Calu3 (cell line): ENCODE measurements at regions not wholly inside any gene's neighbourhood (a gene's known extent, or its start where the extent isn't known, plus 50 kb on each side); places are given as distances from the start of the nearest gene placed in this dataset.

Experiments used
- BruUV-seq: library from RNA; stranded (reverse); fragments of 400-500 nt; replicated peaks from 2 replicates; lab custom pipeline; 2021; lab: Mats Ljungman, UMichigan
- CTCF ChIA-PET: fragments of 300-600 bp; sonication (Branson Sonifier 250); formaldehyde crosslinking; loops from one replicate; lab custom pipeline; 2022; ENCODE audit warnings: antibody characterized with exemption; lab: Charles Lee
- DNase-seq: peaks from one replicate; pipeline ENCODE4 v3.0.0; 2022
- H3K27ac Mint-ChIP-seq: one replicate; pipeline ENCODE4 v1.8.0; 2022; ENCODE audit warnings: mixed read lengths; ENCODE audit not compliant: unreplicated experiment
- H3K27me3 Mint-ChIP-seq: one replicate; pipeline ENCODE4 v1.8.0; 2022; ENCODE audit warnings: mixed read lengths; ENCODE audit not compliant: unreplicated experiment
- H3K36me3 Mint-ChIP-seq: one replicate; pipeline ENCODE4 v1.8.0; 2022; ENCODE audit warnings: mild to moderate bottlenecking, moderate library complexity, mixed read lengths; ENCODE audit not compliant: insufficient read depth, unreplicated experiment
- H3K4me1 Mint-ChIP-seq: one replicate; pipeline ENCODE4 v1.8.0; 2022; ENCODE audit warnings: mild to moderate bottlenecking, low read depth, mixed read lengths; ENCODE audit not compliant: unreplicated experiment
- H3K4me3 Mint-ChIP-seq: one replicate; pipeline ENCODE4 v1.8.0; 2022; ENCODE audit warnings: mild to moderate bottlenecking, low read depth, moderate library complexity, mixed read lengths; ENCODE audit not compliant: unreplicated experiment
- H3K9me3 Mint-ChIP-seq: one replicate; pipeline ENCODE4 v1.8.0; 2022; ENCODE audit warnings: low read depth, mixed read lengths; ENCODE audit not compliant: unreplicated experiment
- CTCF ChIP-seq: fragments of 200-600 bp; IDR thresholded peaks from one replicate; pipeline ENCODE4 v1.8.0; 2022; ENCODE audit warnings: antibody characterized with exemption; ENCODE audit not compliant: unreplicated experiment
- intact Hi-C: fragments of 100-400 bp; cut with micrococcal nuclease; formaldehyde crosslinking; loops from one replicate; pipeline ENCODE4 v1.10.0; 2022; ENCODE audit not compliant: unreplicated experiment

- DNase-seq = no peak
- intact Hi-C loops = no loop called here
- H3K4me1 Mint-ChIP-seq = no peaks in the 10 kb centered on the region
- CTCF ChIA-PET = no interaction called here
- no peaks in the 10 kb centered on the region for H3K27me3 Mint-ChIP-seq
- no peak overlapping the region for H3K4me3 Mint-ChIP-seq
- H3K36me3 Mint-ChIP-seq = no peaks in the 10 kb centered on the region
- H3K27ac Mint-ChIP-seq = no peak overlapping the region
- no peaks in the 10 kb centered on the region for H3K9me3 Mint-ChIP-seq
- no peak for TF ChIP-seq CTCF
- no TSS peak for BruUV-seq
Measured at GRCh38 chr13:44693156-44693764, 117.1 kb upstream of the TSC22D1 start.

GRCh38 chr13:44692173-44692713 lies 116.1 kb upstream of the TSC22D1 start:
- H3K36me3 Mint-ChIP-seq = no peaks in the 10 kb centered on the region
- no peak for TF ChIP-seq CTCF
- intact Hi-C loops = no loop called here
- no peak for DNase-seq
- no peak overlapping the region for H3K27ac Mint-ChIP-seq
- CTCF ChIA-PET = no interaction called here
- no peaks in the 10 kb centered on the region for H3K9me3 Mint-ChIP-seq
- no peaks in the 10 kb centered on the region for H3K27me3 Mint-ChIP-seq
- no peaks in the 10 kb centered on the region for H3K4me1 Mint-ChIP-seq
- H3K4me3 Mint-ChIP-seq = no peak overlapping the region
- no TSS peak for BruUV-seq

- no peak for DNase-seq
- CTCF ChIA-PET = no interaction called here
- H3K27ac Mint-ChIP-seq = no peak overlapping the region
- no peak overlapping the region for H3K4me3 Mint-ChIP-seq
- no peaks in the 10 kb centered on the region for H3K36me3 Mint-ChIP-seq
- no TSS peak for BruUV-seq
- H3K27me3 Mint-ChIP-seq = no peaks in the 10 kb centered on the region
- intact Hi-C loops = no loop called here
- H3K9me3 Mint-ChIP-seq = peaks cover 2% of the 10 kb centered on the region
- H3K4me1 Mint-ChIP-seq = no peaks in the 10 kb centered on the region
- no peak for TF ChIP-seq CTCF
Measured at GRCh38 chr13:44690376-44690775, 114.2 kb upstream of the TSC22D1 start.

- no peak overlapping the region for H3K27ac Mint-ChIP-seq
- H3K4me1 Mint-ChIP-seq = no peaks in the 10 kb centered on the region
- no peak for TF ChIP-seq CTCF
- H3K27me3 Mint-ChIP-seq = no peaks in the 10 kb centered on the region
- peaks cover 2% of the 10 kb centered on the region for H3K9me3 Mint-ChIP-seq
- intact Hi-C loops = no loop called here
- no peak overlapping the region for H3K4me3 Mint-ChIP-seq
- no peaks in the 10 kb centered on the region for H3K36me3 Mint-ChIP-seq
- DNase-seq = no peak
- CTCF ChIA-PET = no interaction called here
- BruUV-seq = no TSS peak
Measured at GRCh38 chr13:44688652-44689051, 112.5 kb upstream of the TSC22D1 start.
